ENCODE measurements at regions not wholly inside any gene's neighbourhood (a gene's known extent, or its start where the extent isn't known, plus 50 kb on each side); places are given as distances from the start of the nearest gene placed in this dataset.

DNA sequence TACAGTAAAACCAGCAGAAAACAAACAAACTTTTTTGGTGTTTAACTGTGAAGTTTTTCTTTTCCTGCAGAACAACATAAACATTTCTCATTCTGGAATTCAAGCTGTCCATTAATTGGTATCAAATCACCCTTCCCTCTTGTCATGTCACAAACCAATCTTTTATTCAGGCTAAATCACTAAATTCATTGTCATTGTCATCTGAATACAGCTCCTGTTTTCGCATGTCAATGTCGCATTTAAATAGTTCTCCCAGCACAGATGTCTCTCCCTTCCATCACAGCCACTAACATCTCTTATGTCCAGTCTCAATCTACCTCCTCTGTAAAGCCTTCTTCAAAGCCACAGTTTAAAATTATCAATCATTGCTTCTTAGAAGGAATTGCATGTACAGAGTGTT, 192.1 kb upstream of the PCDH10 start:
- H3K27ac ChIP-seq (ENCODE audit: extremely low read length, insufficient read depth, low read length) = no peak overlapping the region
- 36% methylated on average over 2 of the region's 2 CpGs for WGBS (ENCODE audit: low lambda C conversion rate)
- FAIRE-seq (no peak), ATAC-seq (no peak), DNase-seq (ENCODE audit: low spot score) (no peak)
- BruUV-seq (replicated peaks) = no TSS peak
- no peak overlapping the region for H2AFZ ChIP-seq (ENCODE audit: low read length)
- H3K9me3 ChIP-seq (ENCODE audit: low read length) = peaks cover 8% of the 10 kb centered on the region; the same call in 1 of the 2 replicates
- no peaks in the 10 kb centered on the region for H4K20me1 ChIP-seq (ENCODE audit: insufficient read depth, low read length)
- H3K36me3 ChIP-seq (replicated peaks in 1 of 2; ENCODE audit: control insufficient read depth in 1 of 2, insufficient read depth in 2 of 2, low read length in 2 of 2) = no peaks in the 10 kb centered on the region
- H3K9ac ChIP-seq (ENCODE audit: insufficient read depth, low read depth, low read length) = no peak overlapping the region
- no peak overlapping the region for H3K4me2 ChIP-seq (ENCODE audit: low read depth, low read length)
- intact Hi-C loops (cut with micrococcal nuclease; ENCODE audit: unreplicated experiment) = no loop called here
- H3K4me3 ChIP-seq (replicated peaks in 1 of 3; ENCODE audit: insufficient read depth in 1 of 3, low read depth in 2 of 3, low read length in 3 of 3) = no peak overlapping the region
- TF ChIP-seq GLI4 (CRISPR knock-in tag; IDR thresholded peaks at IDR 0.05; ENCODE audit: borderline replicate concordance) (no peak), ZNF136 (CRISPR knock-in tag; IDR thresholded peaks at IDR 0.05; ENCODE audit: low read depth) (no peak), CREB1 (IDR thresholded peaks at IDR 0.05) (no peak), CREB1 (CRISPR knock-in tag; IDR thresholded peaks at IDR 0.05) (no peak), NR2C2 (CRISPR knock-in tag; IDR thresholded peaks at IDR 0.05; ENCODE audit: borderline replicate concordance) (no peak), ZNF781 (CRISPR knock-in tag; IDR thresholded peaks at IDR 0.05; ENCODE audit: borderline replicate concordance, not compliant biosample characterization) (no peak), SALL1 (CRISPR knock-in tag; IDR thresholded peaks at IDR 0.05) (no peak), RAD21 (CRISPR knock-in tag; IDR thresholded peaks at IDR 0.05) (no peak), RNF2 (conservative IDR thresholded peaks at IDR 0.05; ENCODE audit: low read depth) (no peak), ZNF251 (CRISPR knock-in tag; IDR thresholded peaks at IDR 0.05) (no peak), HOXD1 (CRISPR knock-in tag; IDR thresholded peaks at IDR 0.05) (no peak), SRSF4 (IDR thresholded peaks at IDR 0.05; ENCODE audit: low read depth, low read length, poor library complexity, severe bottlenecking) (no peak), ZNF563 (CRISPR knock-in tag; IDR thresholded peaks at IDR 0.05) (no peak), MTA1 (CRISPR knock-in tag; IDR thresholded peaks at IDR 0.05; ENCODE audit: borderline replicate concordance) (no peak), ARNT (IDR thresholded peaks at IDR 0.05) (no peak)
- TF ChIP-seq, protein P1, sequence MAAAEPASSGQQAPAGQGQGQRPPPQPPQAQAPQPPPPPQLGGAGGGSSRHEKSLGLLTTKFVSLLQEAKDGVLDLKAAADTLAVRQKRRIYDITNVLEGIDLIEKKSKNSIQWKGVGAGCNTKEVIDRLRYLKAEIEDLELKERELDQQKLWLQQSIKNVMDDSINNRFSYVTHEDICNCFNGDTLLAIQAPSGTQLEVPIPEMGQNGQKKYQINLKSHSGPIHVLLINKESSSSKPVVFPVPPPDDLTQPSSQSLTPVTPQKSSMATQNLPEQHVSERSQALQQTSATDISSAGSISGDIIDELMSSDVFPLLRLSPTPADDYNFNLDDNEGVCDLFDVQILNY (CRISPR knock-in tag; conservative IDR thresholded peaks at IDR 0.05) = no peak
- TF ChIP-seq, protein P2, sequence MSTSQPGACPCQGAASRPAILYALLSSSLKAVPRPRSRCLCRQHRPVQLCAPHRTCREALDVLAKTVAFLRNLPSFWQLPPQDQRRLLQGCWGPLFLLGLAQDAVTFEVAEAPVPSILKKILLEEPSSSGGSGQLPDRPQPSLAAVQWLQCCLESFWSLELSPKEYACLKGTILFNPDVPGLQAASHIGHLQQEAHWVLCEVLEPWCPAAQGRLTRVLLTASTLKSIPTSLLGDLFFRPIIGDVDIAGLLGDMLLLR (CRISPR knock-in tag; IDR thresholded peaks at IDR 0.05) = no peak
- TF ChIP-seq, protein P3, sequence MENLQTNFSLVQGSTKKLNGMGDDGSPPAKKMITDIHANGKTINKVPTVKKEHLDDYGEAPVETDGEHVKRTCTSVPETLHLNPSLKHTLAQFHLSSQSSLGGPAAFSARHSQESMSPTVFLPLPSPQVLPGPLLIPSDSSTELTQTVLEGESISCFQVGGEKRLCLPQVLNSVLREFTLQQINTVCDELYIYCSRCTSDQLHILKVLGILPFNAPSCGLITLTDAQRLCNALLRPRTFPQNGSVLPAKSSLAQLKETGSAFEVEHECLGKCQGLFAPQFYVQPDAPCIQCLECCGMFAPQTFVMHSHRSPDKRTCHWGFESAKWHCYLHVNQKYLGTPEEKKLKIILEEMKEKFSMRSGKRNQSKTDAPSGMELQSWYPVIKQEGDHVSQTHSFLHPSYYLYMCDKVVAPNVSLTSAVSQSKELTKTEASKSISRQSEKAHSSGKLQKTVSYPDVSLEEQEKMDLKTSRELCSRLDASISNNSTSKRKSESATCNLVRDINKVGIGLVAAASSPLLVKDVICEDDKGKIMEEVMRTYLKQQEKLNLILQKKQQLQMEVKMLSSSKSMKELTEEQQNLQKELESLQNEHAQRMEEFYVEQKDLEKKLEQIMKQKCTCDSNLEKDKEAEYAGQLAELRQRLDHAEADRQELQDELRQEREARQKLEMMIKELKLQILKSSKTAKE (CRISPR knock-in tag; IDR thresholded peaks at IDR 0.05; ENCODE audit: borderline replicate concordance) = no peak
- ChIA-PET POLR2A (no interaction called here), CTCF (ENCODE audit: low intra/inter-chr PET ratio, low total read pairs) (no interaction called here)
- in situ Hi-C loops (cut with HindIII; ENCODE audit: extremely low pct_ligation_motif_present, low pct_unique_long_range_greater_than_20kb) = no loop called here
- H3K4me1 ChIP-seq (ENCODE audit: insufficient read depth, low read length) = no peaks in the 10 kb centered on the region
- H3K27me3 ChIP-seq (ENCODE audit: control insufficient read depth in 1 of 2, insufficient read depth in 2 of 2, low read length in 2 of 2) = no peaks in the 10 kb centered on the region
- H3K79me2 ChIP-seq (ENCODE audit: insufficient read depth, low read length) = no peaks in the 10 kb centered on the region

All from HepG2 (cell line).